ENCODE measurements at regions not wholly inside any gene's neighbourhood (a gene's known extent, or its start where the extent isn't known, plus 50 kb on each side); places are given as distances from the start of the nearest gene placed in this dataset.
"Not testable (repeated sequence)": the region's sequence is repeated elsewhere in the genome, so short reads cannot be mapped to it uniquely, and the experiment has no call there.

DNA sequence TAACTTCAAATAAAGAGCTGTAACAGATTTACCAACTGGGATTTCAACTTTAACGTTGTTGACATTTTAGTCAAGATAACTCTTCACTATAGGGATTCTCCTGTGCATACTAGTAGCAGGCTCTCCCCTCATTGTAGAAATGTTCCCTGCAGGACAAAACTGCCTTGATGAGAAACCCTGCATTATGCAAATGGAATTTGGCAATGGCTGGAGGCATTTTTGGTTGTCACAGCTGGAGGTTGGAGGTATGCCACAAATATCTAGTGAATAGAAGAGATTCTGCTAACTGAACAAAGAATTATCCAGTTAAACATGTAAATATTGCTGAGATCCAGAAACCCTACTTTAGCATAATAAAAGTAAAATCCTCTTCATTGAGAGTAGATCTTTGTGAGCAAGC lies 928.8 kb upstream of the ALCAM start:
- TF ChIP-seq, protein P1, sequence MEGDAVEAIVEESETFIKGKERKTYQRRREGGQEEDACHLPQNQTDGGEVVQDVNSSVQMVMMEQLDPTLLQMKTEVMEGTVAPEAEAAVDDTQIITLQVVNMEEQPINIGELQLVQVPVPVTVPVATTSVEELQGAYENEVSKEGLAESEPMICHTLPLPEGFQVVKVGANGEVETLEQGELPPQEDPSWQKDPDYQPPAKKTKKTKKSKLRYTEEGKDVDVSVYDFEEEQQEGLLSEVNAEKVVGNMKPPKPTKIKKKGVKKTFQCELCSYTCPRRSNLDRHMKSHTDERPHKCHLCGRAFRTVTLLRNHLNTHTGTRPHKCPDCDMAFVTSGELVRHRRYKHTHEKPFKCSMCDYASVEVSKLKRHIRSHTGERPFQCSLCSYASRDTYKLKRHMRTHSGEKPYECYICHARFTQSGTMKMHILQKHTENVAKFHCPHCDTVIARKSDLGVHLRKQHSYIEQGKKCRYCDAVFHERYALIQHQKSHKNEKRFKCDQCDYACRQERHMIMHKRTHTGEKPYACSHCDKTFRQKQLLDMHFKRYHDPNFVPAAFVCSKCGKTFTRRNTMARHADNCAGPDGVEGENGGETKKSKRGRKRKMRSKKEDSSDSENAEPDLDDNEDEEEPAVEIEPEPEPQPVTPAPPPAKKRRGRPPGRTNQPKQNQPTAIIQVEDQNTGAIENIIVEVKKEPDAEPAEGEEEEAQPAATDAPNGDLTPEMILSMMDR (IDR thresholded peaks at IDR 0.05; ENCODE audit: low read depth, low read length, missing control alignments): no peak
- no peak for DNase-seq (ENCODE audit: low read depth)
- H3K4me3 ChIP-seq (ENCODE audit: low read depth, low read length): no peak overlapping the region

DNA sequence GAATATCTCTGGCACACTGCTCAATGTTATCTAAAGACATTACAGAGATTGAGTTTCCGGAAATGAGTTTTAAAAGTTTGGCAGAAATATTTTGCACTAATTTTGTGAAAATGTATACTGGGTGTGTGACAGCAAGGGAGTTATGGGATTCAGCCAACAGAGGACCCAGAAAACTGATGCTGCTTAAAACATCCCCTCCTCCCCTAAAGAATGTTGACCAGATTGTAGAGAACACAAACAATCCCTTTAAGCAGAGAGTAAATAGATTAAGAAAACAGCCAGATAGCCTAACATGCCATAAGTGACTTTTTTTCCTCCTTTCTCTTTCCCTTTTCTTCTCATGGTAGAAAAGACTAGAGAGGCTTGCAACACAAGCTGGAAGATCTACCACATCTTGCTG lies 928.0 kb upstream of the ALCAM start:
- no peak overlapping the region for H3K4me3 ChIP-seq (ENCODE audit: low read depth, low read length)
- TF ChIP-seq, protein P1 (IDR thresholded peaks at IDR 0.05; ENCODE audit: low read depth, low read length, missing control alignments): no peak

DNA sequence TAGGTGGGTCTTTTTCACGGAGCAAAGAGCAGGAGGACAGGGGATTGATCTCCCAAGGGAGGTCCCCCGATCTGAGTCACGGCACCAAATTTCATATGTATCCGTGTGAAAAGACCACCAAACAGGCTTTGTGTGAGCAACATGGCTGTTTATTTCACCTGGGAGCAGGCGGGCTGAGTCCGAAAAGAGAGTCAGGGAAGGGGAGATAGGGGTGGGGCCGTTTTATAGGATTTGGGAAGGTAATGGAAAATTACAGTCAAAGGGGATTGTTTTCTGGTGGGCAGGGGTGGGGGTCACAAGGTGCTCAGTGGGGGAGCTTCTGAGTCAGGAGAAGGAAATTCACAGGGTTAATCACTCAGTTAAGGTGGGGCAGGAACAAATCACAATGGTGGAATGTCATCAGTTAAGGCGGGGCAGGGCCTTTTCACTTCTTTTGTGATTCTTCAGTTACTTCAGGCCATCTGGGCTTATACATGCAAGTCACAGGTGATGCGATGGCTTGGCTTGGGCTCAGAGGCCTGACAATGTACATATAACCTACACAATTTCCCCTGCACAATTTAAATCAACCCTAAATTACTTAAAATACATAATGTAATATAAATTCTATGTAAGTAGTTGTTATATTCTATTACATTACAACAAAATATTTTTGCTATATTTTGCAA lies 921.3 kb upstream of the ALCAM start:
- H3K4me3 ChIP-seq (ENCODE audit: low read depth, low read length); DNase-seq (ENCODE audit: low read depth): not testable (repeated sequence)

More for the DNA sequence above, 928.0 kb upstream of the ALCAM start:
- DNase-seq (ENCODE audit: low read depth): no peak

DNA sequence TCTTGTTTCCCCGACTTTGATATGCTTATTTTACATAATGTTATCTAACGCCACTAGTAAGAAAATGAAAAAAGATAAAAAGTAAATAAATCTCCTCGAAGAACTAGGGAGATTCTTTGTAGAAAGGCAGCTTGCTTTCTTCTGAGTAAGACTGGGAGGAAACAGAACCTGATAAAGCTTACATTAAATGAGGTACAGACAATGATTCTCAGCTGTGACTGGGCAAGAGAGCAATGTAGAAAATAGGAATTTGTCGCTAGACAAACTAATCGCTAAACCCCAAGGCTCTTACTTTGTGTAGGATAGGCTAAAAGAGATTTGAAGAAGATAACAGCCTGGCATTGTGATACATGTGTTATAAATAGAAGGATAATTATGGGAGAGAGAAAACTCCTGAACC lies 919.0 kb upstream of the ALCAM start:
- TF ChIP-seq, protein P1 (IDR thresholded peaks at IDR 0.05; ENCODE audit: low read depth, low read length, missing control alignments): no peak
- no peak for DNase-seq (ENCODE audit: low read depth)
- no peak overlapping the region for H3K4me3 ChIP-seq (ENCODE audit: low read depth, low read length)

DNA sequence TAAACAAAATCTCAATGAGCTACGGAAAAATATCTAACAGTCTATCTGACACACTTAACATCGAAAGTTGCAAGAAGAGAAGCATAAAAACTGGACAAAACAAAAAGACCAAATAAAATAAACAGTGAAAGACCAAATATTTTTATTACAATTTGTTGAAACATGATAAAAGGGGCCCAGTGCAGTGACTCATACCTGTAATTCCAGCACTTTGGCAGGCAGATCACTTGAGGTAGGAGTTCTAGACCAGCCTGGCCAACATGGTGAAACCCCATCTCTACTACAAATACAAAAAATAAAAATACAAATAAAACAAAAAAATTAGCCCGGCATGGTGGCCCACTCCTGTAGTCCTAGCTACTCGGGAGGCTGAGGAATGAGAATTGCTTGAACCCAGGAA lies 914.0 kb upstream of the ALCAM start:
- no peak for DNase-seq (ENCODE audit: low read depth)

DNA sequence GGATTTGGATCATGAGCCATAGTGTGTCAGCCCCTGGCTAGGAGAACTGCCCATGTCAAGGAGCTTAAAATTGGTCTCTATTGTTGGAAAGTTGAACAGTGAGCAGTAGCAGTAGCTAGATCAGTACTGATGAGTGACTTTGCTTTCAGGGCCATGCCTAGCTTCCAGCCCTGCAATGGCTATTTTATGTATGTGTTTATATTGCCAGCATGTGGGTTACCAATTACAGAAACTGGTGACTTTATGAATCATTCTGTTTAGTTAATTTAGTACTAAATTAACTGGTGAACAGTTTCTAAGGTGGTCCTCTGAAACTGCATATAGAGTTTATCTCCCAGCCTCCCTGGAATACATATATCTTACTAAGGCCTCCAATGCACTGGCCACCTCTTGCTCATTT lies 908.1 kb upstream of the ALCAM start:
- no peak overlapping the region for H3K4me3 ChIP-seq (ENCODE audit: low read depth, low read length)
- TF ChIP-seq, protein P1 (IDR thresholded peaks at IDR 0.05; ENCODE audit: low read depth, low read length, missing control alignments): no peak
- DNase-seq (ENCODE audit: low read depth): no peak

More for the DNA sequence above, 914.0 kb upstream of the ALCAM start:
- no peak overlapping the region for H3K4me3 ChIP-seq (ENCODE audit: low read depth, low read length)
- TF ChIP-seq, protein P1 (IDR thresholded peaks at IDR 0.05; ENCODE audit: low read depth, low read length, missing control alignments): no peak

DNA sequence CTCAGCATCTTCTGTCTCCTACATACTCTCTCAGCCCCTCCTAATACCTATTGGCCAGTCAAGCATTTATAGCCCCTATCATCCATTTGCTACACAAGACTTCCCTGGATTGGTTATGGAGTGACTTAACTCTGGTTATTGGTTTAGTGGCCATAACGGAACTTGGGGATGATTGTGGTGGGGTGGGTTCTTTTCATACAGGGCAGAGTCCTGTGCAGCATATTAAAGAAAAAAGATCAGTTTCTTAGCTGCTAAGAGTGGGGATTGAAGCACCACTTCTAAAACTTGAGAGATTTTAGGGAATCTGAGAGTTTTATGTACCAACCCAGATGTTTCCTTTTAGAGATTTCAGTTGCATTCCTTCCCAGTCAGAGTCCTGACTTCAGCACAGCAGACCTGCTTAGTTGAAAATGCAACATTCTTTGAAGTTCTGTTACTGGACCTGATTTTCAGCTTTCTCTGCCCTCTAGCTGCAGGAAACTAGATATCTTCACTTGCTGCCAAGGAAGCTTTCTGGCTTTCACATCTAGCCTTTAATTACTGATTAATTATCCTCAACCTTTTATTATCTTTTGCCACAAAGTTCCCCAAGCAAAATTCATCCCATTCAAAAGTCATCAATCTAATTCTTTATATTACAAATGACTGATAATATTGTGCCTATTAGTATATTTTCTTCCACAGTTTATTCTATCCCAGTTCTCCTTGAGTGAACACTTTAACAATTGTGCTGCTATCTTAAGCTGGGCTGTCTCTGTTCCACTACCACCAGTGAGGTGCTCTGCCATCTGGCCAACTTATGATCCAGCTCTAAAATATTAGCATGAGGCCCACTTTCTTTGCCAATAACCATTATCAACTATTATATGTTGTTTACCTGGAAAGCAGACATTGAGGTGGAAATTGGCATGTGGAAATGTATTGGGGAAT lies 906.0 kb upstream of the ALCAM start:
- TF ChIP-seq, protein P1 (IDR thresholded peaks at IDR 0.05; ENCODE audit: low read depth, low read length, missing control alignments): peak; percentile 30
- H3K4me3 ChIP-seq (ENCODE audit: low read depth, low read length): no peak overlapping the region
- DNase-seq (ENCODE audit: low read depth): no peak

All from GM12864 (cell line).